ENCODE measurements at regions not wholly inside any gene's neighbourhood (a gene's known extent, or its start where the extent isn't known, plus 50 kb on each side); places are given as distances from the start of the nearest gene placed in this dataset.

- POLR2A ChIA-PET (ENCODE audit: low non-redundant PET): no interaction called here
- TF ChIP-seq CTCF (conservative IDR thresholded peaks at IDR 0.05; ENCODE audit: low read depth): no peak
- no peak overlapping the region for H3K27ac ChIP-seq
- no peak for DNase-seq (ENCODE audit: low spot score)
- CTCF ChIA-PET: interaction anchor here (0.6 kb wide), 1 partner anchor 93 kb away, joined by 3 read pairs; no protein-coding TSS in a partner anchor
Observed at GRCh38 chr5:2993771-2994170, 242.3 kb upstream of the IRX2 start.

- TF ChIP-seq CTCF (conservative IDR thresholded peaks at IDR 0.05; ENCODE audit: low read depth): no peak
- H3K27ac ChIP-seq: no peak overlapping the region
- no peak for DNase-seq (ENCODE audit: low spot score)
- ChIA-PET CTCF (no interaction called here), POLR2A (ENCODE audit: low non-redundant PET) (no interaction called here)
Observed at GRCh38 chr5:2993301-2993700, 241.8 kb upstream of the IRX2 start.

DNA sequence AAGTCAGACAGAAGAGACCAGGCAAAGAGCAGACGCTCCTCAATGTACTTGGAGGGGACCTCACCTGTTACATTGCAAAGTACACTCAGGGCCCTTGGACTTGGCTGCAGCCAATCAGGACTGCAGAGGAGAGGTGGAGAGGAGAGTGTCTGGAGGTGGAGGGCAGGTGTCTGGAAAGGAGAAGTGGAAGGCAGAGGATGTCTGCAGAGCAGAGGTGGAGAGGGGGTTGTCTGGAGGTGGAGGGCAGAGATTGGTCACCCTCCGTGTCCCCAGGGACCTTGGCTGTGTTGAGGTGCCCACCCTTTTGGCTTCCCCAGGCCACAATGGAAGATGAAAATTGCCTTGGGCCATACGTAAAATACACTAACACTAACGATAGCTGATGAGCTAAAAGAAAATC, 241.3 kb upstream of the IRX2 start:
- no peak for TF ChIP-seq CTCF (conservative IDR thresholded peaks at IDR 0.05; ENCODE audit: low read depth)
- no peak overlapping the region for H3K27ac ChIP-seq
- no peak for DNase-seq (ENCODE audit: low spot score)
- POLR2A ChIA-PET (ENCODE audit: low non-redundant PET): no interaction called here
- CTCF ChIA-PET: no interaction called here

DNA sequence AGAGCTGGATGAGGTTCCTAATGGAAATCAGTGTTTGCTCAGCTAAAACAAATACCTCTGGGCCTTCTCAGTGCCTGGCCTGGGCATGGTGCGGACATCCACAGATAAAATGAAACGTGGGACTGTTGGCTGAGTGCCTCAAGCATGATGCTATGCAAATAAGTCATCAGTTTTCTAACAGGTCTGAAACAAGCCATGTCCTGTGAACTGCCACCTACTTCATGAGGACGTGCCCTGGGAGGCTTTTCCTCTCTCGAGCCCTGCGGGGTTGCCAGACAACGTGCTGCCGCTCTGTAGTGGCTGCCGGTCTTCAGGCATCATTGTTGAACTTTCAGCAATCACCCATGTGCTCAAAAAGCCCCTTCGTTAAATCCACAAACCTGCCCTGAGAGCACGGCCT, 240.4 kb upstream of the IRX2 start:
- POLR2A ChIA-PET (ENCODE audit: low non-redundant PET): no interaction called here

GRCh38 chr5:2989517-2989916, 238.0 kb upstream of the IRX2 start:
- H3K27ac ChIP-seq: no peak overlapping the region
- ChIA-PET CTCF (no interaction called here), POLR2A (ENCODE audit: low non-redundant PET) (no interaction called here)
- TF ChIP-seq CTCF (conservative IDR thresholded peaks at IDR 0.05; ENCODE audit: low read depth): no peak
- no peak for DNase-seq (ENCODE audit: low spot score)

More for the DNA sequence above, 240.4 kb upstream of the IRX2 start:
- CTCF ChIA-PET: no interaction called here
- H3K27ac ChIP-seq: no peak overlapping the region
- DNase-seq (ENCODE audit: low spot score): no peak
- no peak for TF ChIP-seq CTCF (conservative IDR thresholded peaks at IDR 0.05; ENCODE audit: low read depth)

DNA sequence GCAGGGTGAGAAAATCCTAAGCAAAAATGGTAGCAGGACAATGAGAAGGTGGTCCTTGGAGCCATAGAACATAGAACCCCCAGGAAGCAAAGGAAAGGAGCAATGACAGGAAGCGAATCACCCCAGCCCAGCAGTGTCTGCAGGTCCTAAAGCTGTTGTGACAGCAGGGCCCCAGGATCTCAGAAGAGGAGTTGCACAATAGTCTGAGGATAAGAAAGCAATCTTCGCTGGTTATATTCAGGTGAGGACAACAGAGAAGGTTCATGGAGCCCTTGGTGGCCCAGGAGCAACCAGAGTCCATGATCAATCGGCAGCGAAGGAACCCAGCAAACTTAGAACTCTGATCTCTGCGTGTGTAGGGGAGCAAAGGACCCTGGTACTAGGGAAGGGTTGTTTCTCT, 234.8 kb upstream of the IRX2 start:
- POLR2A ChIA-PET (ENCODE audit: low non-redundant PET): no interaction called here
- H3K27ac ChIP-seq: no peak overlapping the region
- CTCF ChIA-PET: no interaction called here
- no peak for TF ChIP-seq CTCF (conservative IDR thresholded peaks at IDR 0.05; ENCODE audit: low read depth)
- no peak for DNase-seq (ENCODE audit: low spot score)

DNA sequence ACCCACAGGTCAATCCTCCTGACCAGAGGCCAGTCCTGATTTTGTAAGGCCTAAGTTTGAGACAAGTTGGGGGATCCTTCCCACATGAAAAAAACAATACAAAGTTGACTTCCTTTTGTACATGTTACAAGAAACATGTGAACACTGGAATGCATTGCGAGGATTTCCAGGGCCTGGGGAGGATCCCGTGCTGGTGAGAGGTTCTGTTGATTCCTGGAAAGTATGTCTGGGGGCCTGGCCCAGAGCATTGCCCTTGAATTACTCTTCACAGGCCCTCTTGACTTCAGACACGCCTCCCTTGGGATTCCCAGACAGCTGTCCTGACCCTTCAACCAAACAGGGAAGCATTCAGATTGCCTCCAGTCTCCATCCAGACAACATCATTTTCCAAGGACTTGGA, 234.2 kb upstream of the IRX2 start:
- POLR2A ChIA-PET (ENCODE audit: low non-redundant PET): no interaction called here

More for the DNA sequence above, 234.2 kb upstream of the IRX2 start:
- DNase-seq (ENCODE audit: low spot score): no peak
- no peak for TF ChIP-seq CTCF (conservative IDR thresholded peaks at IDR 0.05; ENCODE audit: low read depth)
- no peak overlapping the region for H3K27ac ChIP-seq
- CTCF ChIA-PET: no interaction called here
